Stimulated activated CD4-positive, alpha-beta T cell treated with anti-CD3 and anti-CD28 coated beads, Interleukin-1b, Interleukin-23, amount 100 ng/mL, for 48 hours (primary cell): ENCODE measurements at regions not wholly inside any gene's neighbourhood (a gene's known extent, or its start where the extent isn't known, plus 50 kb on each side); places are given as distances from the start of the nearest gene placed in this dataset.
"Not testable (repeated sequence)": the region's sequence is repeated elsewhere in the genome, so short reads cannot be mapped to it uniquely, and the experiment has no call there.

Experiments
- DNase-seq: peaks from one replicate; pipeline ENCODE4 v3.0.0-alpha.2; 2020

DNA sequence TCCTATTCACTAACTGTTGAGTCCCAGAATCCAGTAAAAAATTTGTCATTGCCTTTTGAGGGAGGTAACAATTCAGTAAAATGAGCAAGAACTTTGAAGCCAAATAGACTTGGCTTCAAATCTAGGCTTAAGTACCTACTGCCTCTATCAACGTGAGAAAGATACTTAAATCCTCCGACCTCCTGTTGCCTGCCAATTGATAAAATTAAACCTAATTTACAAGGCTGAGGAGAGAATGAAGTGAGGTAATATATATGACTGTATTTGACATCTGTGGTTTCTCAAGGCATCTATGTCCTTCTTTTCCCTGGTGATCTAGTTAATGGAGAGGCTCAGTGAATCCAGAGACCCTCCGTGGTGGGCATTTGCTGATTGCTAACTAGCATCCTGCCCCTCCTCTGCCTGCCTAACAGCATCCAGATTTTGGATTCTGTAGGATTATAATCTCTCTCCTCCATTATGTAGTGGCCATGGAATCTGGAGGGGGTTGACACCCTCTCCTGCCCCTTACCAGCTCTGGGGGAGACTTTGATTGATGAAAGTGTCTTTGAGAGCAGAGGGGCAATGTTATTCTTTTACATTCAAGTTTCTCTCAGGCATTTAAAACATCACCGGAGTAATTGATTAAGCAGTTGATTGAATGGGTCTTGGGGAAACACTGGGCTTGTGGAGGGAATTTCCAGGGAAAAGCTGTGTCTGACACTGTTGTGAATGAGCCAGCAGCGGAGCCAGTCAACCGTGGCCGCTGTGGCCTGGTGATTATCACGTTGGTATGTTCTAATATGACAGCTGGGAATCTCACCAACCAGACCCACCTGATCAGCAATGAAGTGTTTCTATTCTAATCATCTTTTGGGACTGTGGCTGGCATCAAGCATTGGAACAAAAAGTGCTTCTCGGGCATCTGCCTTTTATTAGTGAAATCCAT lies 140.7 kb upstream of the FAM78B start:
- DNase-seq: no peak

DNA sequence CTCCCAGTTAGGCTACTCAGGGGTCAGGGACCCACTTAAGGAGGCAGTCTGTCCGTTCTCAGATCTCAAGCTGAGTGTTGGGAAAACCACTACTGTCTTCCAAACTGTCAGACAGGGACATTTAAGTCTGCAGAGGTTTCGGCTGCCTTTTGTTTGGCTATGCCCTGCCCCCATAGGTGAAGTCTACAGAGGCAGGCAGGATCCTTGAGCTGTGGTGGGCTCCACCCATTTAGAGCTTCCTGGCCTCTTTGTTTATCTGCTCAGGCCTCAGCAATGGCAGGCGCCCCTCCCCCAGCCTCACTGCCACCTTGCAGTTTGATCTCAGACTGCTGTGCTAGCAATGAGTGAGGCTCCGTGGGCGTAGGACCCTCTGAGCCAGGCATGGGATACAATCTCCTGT lies 149.5 kb upstream of the FAM78B start:
- DNase-seq: not testable (repeated sequence)

DNA sequence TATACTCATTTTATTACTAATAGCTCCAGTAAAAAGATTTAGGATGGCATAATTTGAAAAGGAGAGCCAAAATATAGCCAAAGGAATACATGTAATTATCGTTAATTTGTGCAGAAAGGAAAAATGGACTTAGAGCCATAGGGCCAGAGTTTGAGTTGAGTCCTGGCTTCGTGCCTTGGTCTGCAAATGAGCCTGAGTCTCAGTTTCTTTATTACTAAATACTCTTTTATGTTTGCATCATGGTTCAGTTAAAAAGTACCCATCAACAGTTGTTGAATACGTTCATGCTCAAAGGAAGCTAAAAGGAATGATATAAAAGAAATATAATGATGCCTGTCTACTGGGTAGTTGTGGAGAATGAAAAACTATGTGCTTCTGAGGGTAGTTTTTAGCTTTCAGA lies 155.7 kb upstream of the FAM78B start:
- no peak for DNase-seq

DNA sequence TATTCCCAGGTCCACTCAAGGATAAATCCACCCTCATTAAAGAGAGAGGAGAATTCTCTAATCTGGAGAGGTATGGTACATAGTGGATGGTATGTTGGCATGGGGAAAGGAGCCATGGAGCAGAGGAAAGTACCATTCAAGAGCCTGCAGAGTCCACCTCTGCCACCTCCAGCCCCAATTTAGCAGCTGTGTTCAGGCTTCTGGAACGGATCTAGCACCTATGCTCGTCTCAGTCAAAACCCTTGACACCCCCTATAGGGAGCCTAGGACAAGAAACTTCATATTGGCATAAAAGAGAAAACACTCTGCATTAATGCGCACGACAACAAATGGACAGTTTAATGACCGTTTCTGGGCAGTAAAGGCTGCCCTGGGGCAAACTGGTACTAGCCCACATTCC lies 161.1 kb upstream of the FAM78B start:
- DNase-seq: no peak

DNA sequence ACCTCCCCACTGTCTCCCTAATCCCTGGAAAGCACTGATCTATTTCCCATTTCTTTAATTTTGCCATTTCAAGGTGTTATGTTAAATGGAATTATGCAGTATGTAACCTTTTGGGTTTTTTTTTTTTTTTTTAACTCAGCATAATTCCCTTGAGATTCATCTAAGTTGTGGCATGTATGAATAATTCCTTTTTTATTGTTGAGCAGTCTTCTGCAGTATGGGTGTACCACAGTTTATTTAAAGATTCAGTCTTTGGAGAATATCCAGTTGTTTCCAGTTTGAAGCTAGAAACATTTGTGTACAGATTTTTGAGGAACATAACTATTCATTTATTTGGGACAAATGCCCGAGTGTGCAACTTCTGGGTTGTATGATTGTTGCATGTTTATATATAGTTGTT lies 162.2 kb upstream of the FAM78B start:
- no peak for DNase-seq

DNA sequence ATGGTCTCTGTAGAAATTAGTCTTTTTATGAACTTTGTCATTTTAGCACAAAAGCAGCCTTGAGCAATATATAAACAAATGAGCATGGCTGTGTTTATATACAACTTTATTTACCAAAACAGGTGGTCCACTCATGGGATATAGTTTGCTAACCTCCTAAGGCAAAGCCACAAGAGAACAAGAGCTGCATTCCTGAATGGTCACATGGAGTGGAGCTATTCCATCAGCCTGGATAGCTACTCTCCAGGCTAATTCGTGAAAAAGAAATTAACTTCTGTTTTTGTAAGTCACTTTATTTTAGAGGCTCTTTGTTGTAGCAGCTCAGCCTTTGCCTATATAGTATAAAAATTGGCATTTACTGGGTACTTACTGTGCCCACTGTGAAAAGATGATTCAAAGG lies 163.3 kb upstream of the FAM78B start:
- DNase-seq: no peak

DNA sequence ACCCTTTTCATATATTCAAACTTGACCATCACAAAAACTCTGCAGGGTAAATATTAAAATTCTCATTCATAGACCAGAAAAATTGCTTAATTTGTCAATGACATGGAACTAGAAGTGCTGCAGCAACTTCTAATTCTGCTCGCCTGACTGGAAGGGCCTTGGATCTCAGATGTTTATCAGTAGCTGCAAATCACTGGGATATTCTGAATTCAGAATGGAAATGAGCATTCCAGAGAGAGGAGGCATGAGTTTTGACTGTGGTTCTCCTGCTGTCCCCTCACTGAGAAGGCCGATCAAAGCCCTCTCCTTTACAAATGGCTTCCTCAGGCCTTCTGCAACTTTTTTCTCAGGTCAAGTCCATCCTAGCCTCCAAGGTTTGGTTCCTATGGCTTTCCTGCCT lies 171.3 kb upstream of the FAM78B start:
- DNase-seq: no peak

DNA sequence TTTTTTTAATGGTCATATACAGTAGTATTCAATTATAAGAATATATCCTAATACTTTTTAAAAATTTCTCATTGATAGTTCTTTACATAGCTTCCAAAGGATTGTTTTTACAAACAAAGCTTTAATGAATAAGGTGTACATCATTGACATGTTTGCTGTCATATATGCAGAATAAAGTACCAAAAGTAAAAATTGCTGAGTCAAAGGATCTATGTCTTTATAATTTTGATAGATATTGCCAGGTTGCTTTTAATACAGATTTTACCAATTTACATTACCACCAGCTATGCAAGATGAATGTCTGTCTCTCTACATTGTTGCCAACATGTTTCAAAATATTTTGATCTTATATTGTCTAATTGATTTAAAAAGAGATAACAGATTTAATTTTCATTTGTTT lies 173.9 kb upstream of the FAM78B start:
- DNase-seq: no peak

DNA sequence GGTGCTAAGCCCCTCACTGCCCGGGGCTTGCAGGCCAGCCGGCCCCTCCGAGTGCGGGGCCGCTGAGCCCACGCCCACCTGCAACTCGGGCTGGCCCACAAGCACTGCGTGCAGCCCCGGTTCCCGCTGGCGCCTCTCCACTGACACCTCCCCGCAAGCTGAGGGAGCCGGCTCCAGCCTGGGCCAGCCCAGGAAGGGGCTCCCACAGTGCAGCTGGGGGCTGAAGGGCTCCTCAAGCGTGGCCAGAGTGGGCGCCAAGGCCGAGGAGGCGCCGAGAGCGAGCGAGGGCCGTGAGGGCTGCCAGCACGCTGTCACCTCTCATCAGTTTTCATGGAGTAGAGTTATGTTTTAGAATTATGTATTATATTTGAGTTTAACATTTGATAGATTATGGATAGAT lies 176.5 kb upstream of the FAM78B start:
- DNase-seq: no peak

DNA sequence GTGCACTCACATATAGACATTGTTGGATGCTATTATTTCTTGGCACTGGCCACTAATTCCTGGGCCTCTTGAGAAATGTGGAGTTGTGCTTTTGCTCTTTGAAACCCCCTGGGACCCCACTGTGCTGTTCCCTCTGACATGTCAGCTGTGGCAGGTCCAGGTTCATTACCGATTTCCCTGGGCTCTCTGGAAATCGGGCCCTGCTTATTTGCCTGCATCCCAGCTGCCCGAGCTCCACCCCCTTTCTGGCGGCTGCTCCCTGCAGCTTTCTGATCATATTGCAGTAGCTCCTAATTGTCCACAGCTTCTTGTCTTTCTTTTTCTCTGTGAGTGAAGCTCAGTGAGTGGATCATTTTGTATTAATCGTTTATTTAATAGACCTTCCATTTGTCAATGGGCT lies 183.7 kb upstream of the FAM78B start:
- DNase-seq: no peak

DNA sequence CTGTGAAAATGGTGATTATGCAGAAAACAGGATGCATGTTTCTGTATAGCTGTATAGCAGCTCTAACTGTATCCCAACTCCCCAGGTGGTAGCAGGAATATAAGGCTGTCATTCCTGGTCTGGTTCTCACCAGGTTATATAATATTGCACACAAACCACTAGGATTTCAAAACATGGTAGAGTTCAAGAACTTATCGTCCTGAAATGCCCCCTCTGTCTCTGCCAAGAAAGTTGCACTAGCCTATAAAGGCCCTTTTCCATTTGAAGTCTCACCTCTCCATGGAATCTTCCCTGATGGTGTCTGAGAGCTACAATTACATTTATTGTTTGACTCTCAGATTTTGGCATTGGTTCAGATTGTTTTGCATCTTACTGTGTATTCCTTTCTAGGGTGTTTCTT lies 184.9 kb upstream of the FAM78B start:
- no peak for DNase-seq

DNA sequence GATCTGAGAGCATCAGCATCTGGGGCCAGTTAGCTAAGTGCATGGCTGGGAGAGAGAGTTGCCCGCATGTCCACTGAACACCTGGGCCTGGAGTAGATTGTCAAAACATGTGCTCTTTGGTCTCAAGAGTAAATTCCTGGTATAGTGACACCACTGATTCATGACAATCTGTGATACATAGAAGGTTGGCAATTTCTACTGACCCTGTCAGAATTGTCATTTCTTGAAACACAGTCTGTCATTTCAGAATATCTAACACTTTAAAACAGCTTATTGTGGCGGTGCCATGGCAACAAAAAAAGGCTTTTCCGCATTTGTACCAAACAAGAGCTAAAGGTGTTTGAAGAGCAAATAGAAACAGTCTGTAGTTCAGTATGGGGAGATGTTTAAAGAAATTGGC lies 186.4 kb upstream of the FAM78B start:
- no peak for DNase-seq

DNA sequence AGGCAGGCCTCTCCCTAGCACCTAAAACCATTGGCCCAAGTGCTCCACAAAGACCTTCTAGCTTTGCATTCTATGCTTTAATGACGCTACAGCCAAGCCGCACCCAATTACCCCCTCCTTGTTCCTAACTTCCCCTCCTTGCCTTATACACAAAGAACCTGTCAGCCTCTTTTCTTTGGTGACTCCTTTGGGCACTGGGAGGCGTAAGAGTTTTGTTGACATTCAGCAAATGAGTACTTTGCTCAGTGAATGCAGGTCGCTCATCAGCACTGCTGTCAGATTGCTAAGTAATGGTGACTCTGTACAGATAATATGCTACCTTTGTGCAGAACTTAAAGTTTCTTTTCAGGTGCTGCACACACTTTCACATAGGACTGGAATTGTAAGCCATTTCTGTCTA lies 187.6 kb upstream of the FAM78B start:
- DNase-seq: no peak

DNA sequence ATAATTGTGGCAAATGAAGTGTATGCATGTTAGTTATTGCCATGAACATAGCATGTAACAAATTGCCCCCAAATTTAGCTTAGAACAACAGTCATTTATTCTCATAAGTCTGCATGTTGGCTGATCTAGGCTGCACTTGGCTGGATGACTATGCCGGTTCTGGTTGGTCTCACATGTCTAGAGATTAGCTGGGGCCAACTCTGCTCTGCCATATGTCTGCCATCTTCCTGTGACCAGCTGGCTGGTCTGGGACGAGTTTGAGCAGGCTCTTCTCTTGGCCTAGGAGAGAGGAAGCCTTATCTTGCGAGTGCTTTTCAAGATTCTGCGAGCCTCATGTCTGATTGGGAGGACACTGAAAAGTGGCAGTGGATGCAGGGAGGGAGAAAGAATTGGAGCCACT lies 198.3 kb upstream of the FAM78B start:
- DNase-seq: no peak

DNA sequence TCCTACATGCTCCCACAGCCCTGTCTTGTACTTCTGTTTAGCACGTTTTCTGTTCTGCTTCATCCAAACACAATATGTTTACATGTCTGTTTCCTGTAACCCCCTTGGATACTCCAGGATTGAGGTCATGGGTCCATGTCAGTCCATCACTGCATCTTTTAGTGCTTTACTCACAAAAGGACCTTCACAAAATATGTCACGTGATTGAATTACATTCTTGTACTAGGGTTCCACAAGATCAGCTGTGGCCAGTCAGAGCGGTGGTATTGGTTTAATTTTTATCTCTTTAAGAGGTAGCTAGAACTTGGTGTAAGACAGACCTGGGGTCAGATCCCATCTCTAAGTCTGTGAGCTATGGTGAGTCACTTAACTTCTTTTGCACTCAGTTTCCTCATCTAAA lies 201.2 kb upstream of the FAM78B start:
- no peak for DNase-seq

DNA sequence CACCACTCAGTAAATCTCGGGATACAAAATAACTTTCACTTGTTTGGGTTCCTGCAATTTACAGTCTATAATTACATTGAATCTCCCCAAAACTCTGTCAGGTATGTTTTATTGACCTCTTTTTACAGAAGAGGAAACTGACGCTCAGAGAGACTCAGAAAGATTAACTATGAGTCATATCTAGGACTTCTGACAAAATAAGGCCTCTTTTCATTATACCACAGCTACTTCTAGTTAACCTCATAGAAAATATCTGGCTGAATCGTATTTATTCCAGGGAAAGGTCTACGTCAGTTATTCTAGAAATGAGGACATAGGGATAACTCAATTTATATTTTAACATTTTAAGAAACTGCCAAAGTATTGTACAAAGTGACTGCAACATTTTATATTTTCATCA lies 211.1 kb upstream of the FAM78B start:
- no peak for DNase-seq

DNA sequence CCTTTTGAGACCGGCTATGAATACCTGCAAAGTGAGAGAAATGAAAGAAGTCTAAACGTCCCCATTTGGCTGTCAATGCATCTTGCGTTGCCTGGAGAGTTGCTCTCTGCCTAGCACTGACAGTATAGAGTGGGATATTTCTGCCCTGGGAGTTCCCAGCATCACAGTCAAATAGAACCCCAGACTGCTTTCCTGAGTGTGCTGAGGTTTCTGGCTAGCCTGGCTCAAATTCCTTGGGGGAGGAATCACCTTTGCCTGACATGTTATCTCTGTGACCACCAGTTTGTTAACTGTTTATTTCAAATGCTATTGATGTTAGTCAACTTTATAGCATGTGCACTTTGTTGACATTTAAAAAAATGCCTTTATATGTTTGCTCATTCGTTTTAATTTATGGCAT lies 212.0 kb upstream of the FAM78B start:
- no peak for DNase-seq

DNA sequence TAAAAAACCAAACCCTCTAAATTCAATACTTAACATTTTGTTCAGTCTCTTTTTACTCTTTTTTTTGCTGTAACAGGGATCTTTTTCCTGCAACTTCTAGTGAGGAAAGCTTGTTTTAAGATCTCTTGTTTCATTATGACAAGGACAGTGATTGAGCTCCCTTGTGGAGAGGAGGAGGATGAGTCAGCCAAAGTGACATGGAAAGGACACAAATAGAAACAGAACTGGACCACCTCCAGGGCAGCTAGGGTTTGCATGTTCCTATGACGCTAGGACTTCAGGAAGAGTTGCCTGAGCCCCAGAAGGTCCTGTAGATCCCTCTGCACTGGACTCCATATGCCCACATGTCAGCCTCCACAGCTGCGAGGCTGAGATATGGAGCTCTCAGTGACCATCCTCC lies 212.6 kb upstream of the FAM78B start:
- DNase-seq: no peak

DNA sequence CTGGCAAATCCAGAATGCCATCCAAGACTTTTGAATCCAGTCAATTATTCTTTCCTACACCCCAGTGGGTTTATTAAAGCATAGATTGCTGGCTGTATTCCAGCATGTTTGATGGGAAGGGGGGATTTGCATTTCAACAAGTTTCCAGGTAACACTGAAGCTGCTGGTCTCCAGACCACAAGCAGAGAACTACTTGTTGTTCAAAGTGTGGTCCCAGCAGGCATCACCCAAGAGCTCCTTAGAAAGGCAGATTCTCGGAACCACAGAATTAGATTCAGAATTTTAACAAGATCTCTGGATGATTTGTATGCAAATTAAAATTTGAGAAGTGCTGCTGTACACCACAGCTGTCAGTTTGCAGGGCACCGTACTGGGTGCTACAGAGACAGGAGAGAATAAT lies 216.3 kb upstream of the FAM78B start:
- no peak for DNase-seq

DNA sequence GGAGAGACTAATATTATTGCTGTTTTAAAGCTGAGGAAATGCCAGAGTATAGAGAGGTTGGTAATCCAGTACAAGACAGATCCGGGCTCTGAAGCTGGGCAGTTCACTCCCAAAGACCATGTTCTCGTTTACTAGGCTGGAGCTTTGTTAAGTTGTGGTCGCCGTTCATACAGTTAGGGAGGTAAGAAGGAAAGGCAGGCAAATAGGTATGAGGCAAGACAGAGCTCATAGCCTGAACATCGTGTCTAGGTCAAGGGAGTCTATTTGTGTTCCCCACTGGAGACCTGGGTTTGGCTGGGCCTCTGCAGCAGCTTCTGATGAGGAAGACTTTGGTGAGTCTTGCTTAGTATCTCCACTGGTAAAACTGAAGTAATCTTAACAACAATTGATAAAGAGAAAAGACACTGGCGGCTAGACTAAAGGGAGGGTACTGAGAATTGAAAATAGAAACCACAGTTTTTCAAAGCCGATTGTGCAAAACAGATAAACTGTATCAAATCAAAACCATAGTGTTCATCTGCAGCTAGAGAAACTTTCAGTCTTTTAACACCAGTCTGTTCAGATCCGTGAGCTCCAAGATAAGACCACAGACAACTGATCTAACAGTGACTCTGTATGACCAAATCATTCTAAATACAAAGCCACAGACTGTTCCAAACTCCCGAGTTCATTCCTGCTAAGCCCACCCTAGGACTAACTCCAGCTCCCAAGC lies 217.0 kb upstream of the FAM78B start:
- no peak for DNase-seq

DNA sequence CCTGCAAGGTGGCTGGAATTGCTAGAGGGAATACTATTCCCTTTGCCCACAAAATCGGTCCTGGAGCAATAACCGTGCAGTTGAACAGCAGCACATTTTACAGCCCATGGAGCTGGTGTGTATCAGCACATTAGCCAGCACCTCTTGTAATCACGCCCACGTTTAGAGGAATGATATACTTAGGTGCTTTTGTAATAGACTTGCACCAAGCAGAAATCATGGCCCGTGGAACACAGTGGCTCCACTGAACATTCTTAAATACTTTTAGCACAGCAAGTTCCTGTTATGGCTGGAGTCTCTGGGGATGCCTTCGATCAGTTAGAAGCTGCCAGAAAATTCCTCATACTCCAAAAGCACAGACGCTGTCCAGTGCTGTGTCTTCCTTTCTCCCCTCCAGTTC lies 218.1 kb upstream of the FAM78B start:
- no peak for DNase-seq

DNA sequence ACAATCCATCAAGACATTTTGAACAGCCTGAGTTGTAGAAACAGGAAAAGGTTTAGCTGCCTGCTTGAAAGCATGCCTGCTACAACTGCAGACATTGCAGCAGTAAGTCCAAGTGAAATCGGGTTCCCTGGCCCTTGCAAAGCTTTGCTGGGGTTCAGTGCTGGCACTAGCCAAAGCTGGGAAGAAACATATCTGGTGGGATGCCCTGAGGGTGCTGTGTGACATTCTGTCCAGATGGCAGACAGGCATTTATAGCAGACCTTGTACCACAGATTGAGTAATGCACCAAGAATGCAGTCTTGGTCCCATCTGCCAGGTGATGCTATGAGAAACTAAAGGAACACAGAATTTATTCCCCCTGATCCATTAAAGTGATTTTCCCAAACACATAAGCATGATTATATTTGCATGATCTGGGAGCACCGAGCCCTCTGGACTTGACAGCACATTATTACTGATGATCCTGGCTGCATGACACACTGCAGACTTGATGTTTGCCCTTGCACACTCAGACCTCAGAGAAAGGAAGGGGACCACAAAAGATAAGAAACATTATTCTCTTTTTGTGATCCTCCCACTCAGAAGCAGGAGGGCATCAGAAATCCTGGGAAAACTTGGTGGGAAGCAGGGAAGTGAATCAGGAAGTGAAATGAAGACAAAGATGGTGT lies 223.7 kb upstream of the FAM78B start:
- DNase-seq: no peak

DNA sequence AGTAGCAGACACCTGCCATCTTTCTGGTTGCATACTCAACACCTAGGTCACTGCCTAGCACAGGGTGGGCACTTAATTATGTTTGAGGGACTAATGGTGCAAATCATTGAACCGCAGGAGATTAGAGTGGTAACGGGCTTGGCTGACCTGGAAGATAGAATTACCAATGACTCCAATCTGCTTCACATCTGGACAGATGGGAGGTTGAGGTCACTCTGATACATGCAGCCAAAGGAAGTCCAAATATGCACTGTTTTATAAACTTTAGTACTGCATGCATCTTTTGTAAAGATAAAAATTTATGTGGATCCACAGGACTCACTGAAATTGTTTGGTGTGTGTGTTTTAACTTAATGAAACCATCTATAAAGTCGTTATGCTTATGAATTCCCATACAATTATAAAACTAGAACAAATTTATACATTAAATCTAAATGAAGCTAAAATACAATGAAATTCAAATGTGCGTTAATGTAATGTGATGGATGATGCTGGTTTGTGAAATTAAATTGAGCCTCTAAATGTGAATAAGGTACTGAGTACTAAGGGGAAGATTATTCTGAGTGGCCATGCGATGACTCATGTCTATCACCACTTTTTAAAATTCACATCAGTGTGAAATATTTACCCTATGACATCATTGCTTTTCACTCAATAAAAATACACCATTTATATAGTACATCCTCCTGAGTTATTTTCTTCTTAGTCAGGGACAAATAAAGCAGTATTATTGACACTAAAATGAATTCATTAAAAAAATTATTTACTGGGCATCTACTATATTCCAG lies 224.7 kb upstream of the FAM78B start:
- DNase-seq: no peak
